ENCODE measurements at regions not wholly inside any gene's neighbourhood (a gene's known extent, or its start where the extent isn't known, plus 50 kb on each side); places are given as distances from the start of the nearest gene placed in this dataset.

DNA sequence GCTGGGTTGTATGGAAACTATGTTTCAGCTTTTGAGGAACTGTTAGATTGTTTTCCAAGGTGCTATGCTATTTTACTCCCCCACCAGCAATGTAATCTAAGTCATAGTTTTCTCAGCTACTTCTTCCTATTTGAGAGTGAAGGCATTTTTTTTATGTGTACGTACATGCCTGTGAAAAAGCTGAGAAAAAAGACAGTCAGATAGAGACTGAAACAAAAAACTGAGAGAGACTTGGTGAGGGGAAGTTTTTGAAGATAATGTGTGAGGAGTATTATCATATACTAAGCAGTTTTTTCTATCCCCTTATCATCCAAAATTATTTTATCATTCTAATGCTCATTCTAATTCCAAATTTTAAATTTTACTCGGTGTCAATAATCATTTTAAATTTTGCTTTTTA, 780.0 kb downstream of the BCKDHB start:
- no peak for TF ChIP-seq GATA3 (IDR thresholded peaks at IDR 0.05; ENCODE audit: low read depth, low read length)
- no peak for TF ChIP-seq GATA2 (IDR thresholded peaks at IDR 0.05; ENCODE audit: low read depth, low read length)
